HG02642 (cell line): ENCODE measurements at regions not wholly inside any gene's neighbourhood (a gene's known extent, or its start where the extent isn't known, plus 50 kb on each side); places are given as distances from the start of the nearest gene placed in this dataset.

Experiments used
- ATAC-seq: cut with Tn5 transposase; IDR thresholded peaks from one replicate; pipeline ENCODE4 v1.9.1; 2021; ENCODE audit warnings: mild to moderate bottlenecking; ENCODE audit not compliant: unreplicated experiment, poor library complexity

GRCh38 chr1:117678246-117678977 lies 72.6 kb downstream of the TENT5C start:
- no peak for ATAC-seq

DNA sequence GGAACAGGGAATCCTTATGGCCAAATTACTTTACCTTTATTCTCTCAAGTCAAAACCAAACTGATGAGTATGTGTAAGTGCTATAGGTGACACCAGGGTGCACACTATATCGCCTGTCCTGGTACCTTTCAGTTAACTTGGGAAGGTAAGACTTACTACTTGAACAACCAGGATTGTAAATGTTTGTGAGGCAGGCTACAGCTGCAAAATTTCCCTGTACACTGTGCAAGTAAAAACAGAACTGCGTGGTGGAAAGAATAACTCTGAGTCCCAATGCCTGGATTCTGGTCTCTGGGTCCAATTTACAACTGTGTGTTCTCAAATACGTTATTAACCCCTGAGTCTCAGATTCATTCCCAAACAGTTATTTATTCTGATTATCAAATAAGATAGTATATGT lies 73.5 kb downstream of the TENT5C start:
- no peak for ATAC-seq

- no peak for ATAC-seq
Measured at GRCh38 chr1:117679868-117680267, 74.0 kb downstream of the TENT5C start.

- no peak for ATAC-seq
Measured at GRCh38 chr1:117680316-117681002, 74.6 kb downstream of the TENT5C start.

DNA sequence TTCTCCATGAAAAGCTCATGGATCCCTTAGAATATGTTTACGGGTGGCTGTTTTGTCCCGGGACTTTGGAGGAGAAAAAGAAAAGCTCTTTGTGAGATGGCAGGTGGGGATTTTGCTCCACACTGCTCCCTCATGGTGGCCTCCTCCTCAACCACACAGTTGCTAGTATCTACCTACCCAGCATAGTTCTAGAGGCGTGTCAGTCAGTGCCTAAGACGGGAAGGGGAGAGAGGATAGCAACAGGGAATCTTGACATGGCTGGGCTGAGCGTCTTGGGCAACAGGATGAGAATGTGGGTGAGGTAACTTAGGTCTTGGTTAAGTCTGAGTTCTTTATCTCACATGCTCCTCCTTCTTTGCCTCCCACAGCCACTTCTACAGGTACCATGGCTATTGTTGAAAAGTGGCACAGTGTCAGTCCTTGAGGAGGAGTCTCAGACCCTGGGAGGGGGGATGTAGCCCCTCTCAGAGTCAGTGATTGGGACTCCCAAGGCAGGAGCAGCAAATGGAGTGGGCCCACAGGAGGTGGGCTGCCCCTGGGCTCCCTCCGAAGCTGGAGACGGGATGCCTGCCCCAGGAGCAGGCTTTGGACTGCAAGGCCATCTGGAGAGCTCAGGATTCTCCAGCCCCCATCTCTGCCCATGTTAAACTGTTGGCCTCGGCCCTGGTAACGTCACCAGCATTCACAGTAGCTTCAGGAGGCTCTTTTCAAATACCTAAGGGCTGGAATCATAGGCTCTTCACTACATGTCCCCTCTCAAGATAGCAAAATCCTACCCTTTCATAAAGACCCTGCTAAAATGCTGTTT lies 75.4 kb downstream of the TENT5C start:
- ATAC-seq, result no peak

GRCh38 chr1:117681901-117682250 lies 76.0 kb downstream of the TENT5C start:
- no peak for ATAC-seq

GRCh38 chr1:117682372-117682771 lies 76.5 kb downstream of the TENT5C start:
- ATAC-seq, result no peak

DNA sequence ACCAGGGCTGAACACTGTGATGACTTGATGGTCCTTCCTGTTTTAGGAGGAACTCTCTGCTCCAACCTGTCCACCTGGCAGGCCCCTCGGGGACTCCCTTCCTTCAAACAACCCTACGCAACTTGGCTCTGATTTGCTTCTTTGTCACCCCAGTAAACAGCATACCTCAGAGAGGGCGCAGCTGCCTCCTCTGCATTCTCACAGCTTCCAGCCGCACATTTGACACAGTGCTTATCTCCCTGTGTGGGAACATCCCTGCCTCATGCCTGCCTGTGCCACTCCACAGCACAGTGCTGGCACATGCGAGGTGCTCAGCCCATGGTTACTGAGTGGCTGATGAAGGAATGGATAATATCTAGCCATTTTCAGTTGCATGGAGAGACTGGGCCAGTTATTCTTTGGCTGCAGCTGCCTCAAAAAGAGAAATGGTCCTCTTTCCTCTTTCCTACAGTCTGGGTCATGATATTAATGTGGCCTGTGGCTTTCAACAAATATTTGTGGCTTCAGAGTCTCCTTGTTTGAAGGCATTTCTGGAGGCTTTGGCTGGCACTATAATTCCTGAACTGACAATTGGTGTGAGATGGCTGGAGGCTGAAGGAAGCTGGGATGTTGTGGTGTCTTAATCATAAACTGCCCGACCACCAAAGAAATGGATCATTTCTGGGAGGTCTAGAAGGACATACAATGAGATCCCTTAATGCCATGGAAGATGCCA lies 77.9 kb downstream of the TENT5C start:
- no peak for ATAC-seq

DNA sequence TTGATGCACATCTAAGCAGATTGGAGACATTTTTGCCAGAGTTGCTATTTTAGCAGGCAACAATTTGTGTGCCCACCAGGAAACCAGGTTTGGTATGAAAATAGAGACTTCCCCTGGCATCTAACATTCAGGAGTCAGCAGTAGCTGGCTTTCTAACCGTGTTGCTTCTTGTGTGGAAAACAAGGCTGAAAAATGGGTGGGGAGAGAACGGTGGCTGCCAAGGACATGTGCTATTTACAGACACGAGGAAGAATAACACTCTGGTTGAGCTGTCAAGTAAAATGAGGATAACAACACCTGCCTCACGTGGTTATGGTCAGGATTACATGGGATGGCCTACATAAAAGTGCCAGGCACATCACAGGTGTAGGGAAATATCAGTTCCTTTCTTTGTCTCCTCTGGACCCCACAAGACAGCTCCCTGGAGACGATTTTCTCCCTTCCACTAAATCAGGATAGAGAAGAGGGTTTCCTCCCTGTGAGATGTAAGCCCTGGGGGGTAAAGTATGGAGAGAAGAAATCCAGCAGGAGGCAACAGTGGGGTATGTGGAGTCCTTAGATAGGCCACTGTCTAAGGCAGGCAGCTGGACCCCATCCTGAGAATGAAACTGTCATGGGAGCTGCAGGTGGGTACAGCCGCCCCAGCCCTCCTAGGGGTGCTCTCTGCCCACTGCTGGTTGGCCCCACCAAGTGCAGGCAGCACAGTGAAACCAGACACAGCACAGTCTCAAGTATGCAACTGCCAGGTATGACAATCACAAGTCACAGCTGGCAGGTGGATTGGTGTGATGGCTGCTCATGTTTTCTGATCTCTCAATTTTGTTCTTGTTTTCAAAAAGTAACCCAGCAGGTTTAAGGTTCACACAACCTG lies 80.3 kb downstream of the TENT5C start:
- peak; percentile 73 for ATAC-seq

DNA sequence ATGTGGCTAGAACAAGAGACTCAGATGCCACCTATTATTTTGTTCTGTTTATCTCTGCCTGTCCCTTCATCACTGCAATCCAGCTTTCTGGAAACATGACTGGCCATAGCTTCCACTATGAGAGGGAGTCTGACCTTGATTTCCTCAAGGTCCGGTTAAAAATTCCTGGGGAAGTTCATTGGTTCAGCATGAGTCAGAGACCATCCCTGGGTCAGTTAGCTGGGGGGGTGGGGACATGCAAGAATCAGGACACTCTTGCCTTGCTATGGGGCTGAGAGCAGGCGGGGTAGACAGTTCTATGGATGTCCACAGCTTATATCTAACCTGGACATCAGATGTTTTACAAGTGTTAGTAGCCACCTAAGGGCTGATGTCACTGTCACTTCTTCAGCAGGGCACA lies 81.1 kb downstream of the TENT5C start:
- no peak for ATAC-seq

- ATAC-seq, result no peak
Measured at GRCh38 chr1:117689997-117690625, 84.3 kb downstream of the TENT5C start.

DNA sequence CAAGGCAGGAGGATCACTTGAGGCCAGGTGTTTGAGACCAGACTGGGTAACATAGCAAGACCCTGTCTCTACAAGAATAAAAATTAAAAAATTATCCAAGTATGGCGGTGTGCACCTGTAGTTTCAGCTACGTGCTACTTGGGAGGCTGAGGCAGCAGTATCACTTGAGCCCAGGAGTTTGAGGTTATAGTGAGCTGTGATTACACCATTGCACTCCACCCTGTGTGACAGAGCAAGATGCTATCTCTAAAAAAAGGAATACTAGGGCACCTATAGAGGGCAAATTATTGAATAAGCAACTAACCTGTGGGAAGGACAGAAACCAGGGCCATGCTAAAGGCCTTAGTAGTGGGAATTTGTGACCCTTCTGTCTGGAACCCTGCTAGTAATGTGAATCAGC lies 86.1 kb downstream of the TENT5C start:
- ATAC-seq, result no peak

DNA sequence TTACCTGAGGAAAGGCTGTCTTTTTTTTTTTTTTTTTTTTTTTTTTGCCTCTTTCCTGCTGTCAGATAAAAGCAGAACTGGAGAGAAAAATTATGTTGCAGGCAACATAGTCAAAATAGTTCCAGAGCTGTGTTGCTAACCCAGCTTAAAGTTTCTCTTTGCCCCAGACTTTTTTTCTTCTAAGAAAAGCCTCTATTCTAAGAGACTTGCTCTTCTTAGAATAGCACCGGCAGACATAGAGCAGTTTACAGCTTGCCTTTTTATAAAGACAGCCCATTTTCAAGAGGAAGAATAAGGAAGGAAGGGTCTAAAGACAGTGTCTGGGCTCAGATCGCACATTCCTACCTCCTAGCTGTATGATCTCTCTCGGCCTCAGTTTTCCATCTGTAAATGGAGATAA lies 88.7 kb downstream of the TENT5C start:
- no peak for ATAC-seq

- ATAC-seq, result no peak
Measured at GRCh38 chr1:117695796-117696490, 90.1 kb downstream of the TENT5C start.

GRCh38 chr1:117696561-117696960 lies 90.7 kb downstream of the TENT5C start:
- no peak for ATAC-seq

GRCh38 chr1:117697220-117697781 lies 91.5 kb downstream of the TENT5C start:
- ATAC-seq, result no peak

- no peak for ATAC-seq
Measured at GRCh38 chr1:117698398-117699160, 92.7 kb downstream of the TENT5C start.

DNA sequence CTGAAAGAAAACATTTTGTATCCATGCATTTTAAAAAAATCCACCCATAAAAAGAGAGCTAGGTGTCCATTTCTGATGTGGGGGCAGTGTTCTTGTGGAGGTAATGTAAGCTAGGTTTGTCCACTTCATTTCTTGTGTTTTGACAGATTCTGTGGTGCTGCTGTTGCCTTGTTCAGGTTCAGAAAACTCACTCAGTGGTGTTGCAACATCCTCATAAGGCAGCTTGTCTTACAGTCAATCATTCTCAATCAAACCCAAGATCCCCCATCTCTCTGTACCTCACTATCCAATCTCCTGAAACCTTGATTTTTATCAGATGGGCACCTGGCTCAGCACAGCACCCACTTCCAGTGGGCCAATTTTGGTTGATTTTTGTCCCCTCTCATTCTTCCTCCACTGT lies 94.1 kb downstream of the TENT5C start:
- no peak for ATAC-seq
